NCI-H510A treated with DMSO at 0.1 percent for 48 hours (cell line): ENCODE measurements at regions not wholly inside any gene's neighbourhood (a gene's known extent, or its start where the extent isn't known, plus 50 kb on each side); places are given as distances from the start of the nearest gene placed in this dataset.

Experiments
- DNase-seq: peaks from one replicate; lab custom pipeline; 2025; lab: John Stamatoyannopoulos, UW

- no peak for DNase-seq
Observed at GRCh38 chr3:118269537-118270125, 765.0 kb downstream of the IGSF11 start.

- no peak for DNase-seq
Observed at GRCh38 chr3:118272991-118273390, 761.7 kb downstream of the IGSF11 start.

GRCh38 chr3:118277814-118278213, 756.8 kb downstream of the IGSF11 start:
- DNase-seq, result no peak

GRCh38 chr3:118292841-118293240, 741.8 kb downstream of the IGSF11 start:
- DNase-seq, result no peak

- DNase-seq, result no peak
Observed at GRCh38 chr3:118298133-118298532, 736.5 kb downstream of the IGSF11 start.

GRCh38 chr3:118304557-118304956, 730.1 kb downstream of the IGSF11 start:
- no peak for DNase-seq

GRCh38 chr3:118332699-118333098, 701.9 kb downstream of the IGSF11 start:
- DNase-seq, result no peak

GRCh38 chr3:118337649-118338048, 697.0 kb downstream of the IGSF11 start:
- DNase-seq, result no peak

GRCh38 chr3:118347396-118348168, 687.1 kb downstream of the IGSF11 start:
- no peak for DNase-seq

GRCh38 chr3:118348169-118348557, 686.5 kb downstream of the IGSF11 start:
- no peak for DNase-seq

- DNase-seq, result no peak
Observed at GRCh38 chr3:118354556-118354955, 680.1 kb downstream of the IGSF11 start.

GRCh38 chr3:118369892-118370491, 664.7 kb downstream of the IGSF11 start:
- DNase-seq, result no peak

GRCh38 chr3:118380576-118380975, 654.1 kb downstream of the IGSF11 start:
- peak; percentile 10 for DNase-seq

GRCh38 chr3:118396491-118396890, 638.2 kb downstream of the IGSF11 start:
- no peak for DNase-seq

- DNase-seq, result no peak
Observed at GRCh38 chr3:118400086-118400485, 634.6 kb downstream of the IGSF11 start.

GRCh38 chr3:118400886-118401285, 633.8 kb downstream of the IGSF11 start:
- DNase-seq, result no peak

GRCh38 chr3:118401887-118402286, 632.8 kb downstream of the IGSF11 start:
- no peak for DNase-seq

GRCh38 chr3:118402971-118403370, 631.7 kb downstream of the IGSF11 start:
- DNase-seq, result no peak

GRCh38 chr3:118406562-118406961, 628.1 kb downstream of the IGSF11 start:
- no peak for DNase-seq

- no peak for DNase-seq
Observed at GRCh38 chr3:118408431-118408830, 626.2 kb downstream of the IGSF11 start.

GRCh38 chr3:118412503-118412902, 622.1 kb downstream of the IGSF11 start:
- no peak for DNase-seq

- no peak for DNase-seq
Observed at GRCh38 chr3:118425272-118425837, 609.3 kb downstream of the IGSF11 start.

GRCh38 chr3:118433825-118434224, 600.8 kb downstream of the IGSF11 start:
- DNase-seq, result no peak
